SK-N-SH (cell line): ENCODE measurements at regions not wholly inside any gene's neighbourhood (a gene's known extent, or its start where the extent isn't known, plus 50 kb on each side); places are given as distances from the start of the nearest gene placed in this dataset.

ENCODE experiments used
- CTCF ChIA-PET: fragments of 300-600, 350-600 bp; formaldehyde crosslinking; extraction: SDS; loops from one replicate; lab custom pipeline; 2021; lab: Yijun Ruan, JAX
- POLR2A ChIA-PET: fragments of 350-600 bp; sonication (Branson Sonifier 250); formaldehyde crosslinking; extraction: SDS; loops from one replicate; lab custom pipeline; 2020; ENCODE audit warnings: antibody characterized with exemption, inconsistent platforms; lab: Yijun Ruan, JAX
- DNase-seq: peaks from one replicate; pipeline ENCODE4 v3.0.0; 2012
- H2AFZ ChIP-seq: fragments of 200-600 bp; sonication (generic); 2 replicates; pipeline ENCODE4 v1.8.1; 2016; ENCODE audit warnings: antibody characterized with exemption, mild to moderate bottlenecking, low read depth
- H3F3A ChIP-seq: fragments of 200-600 bp; sonication (generic); replicated peaks from 2 replicates; pipeline ENCODE3; 2016; ENCODE audit warnings: antibody characterized with exemption, mild to moderate bottlenecking; ENCODE audit not compliant: insufficient read depth
- H3K27ac ChIP-seq, 2 experiments: fragments of 200-500 bp in 1 of 2; fragments of 200-600 bp in 1 of 2; sonication (Bioruptor generic) in 1 of 2; sonication (generic), shearing (Covaris generic) in 1 of 2; 2 replicates each; pipeline versions ENCODE4 v1.5.1 to v1.6.1; 2014 to 2016; ENCODE audit warnings: low read depth in 2 of 2, inconsistent platforms in 1 of 2, low read length in 1 of 2, mild to moderate bottlenecking in 1 of 2, mixed read lengths in 1 of 2
- H3K27me3 ChIP-seq: fragments of 200-600 bp; sonication (generic), shearing (Covaris generic); 2 replicates; pipeline ENCODE4 v1.6.1; 2016; ENCODE audit warnings: mixed run types; ENCODE audit not compliant: insufficient read depth
- H3K36me3 ChIP-seq, 2 experiments: fragments of 200-500 bp in 1 of 2; fragments of 200-600 bp in 1 of 2; sonication (Bioruptor generic) in 1 of 2; sonication (generic) in 1 of 2; replicated peaks in 1 of 2; 2 replicates each; pipeline versions ENCODE3 to v1.5.1; 2014 to 2016; ENCODE audit warnings: low read length in 1 of 2, mild to moderate bottlenecking in 1 of 2; ENCODE audit not compliant: insufficient read depth in 2 of 2, control insufficient read depth in 1 of 2
- H3K4me1 ChIP-seq, 2 experiments: fragments of 200-500 bp in 1 of 2; fragments of 200-600 bp in 1 of 2; sonication (Bioruptor generic) in 1 of 2; sonication (generic), shearing (Covaris generic) in 1 of 2; 2 replicates each; pipeline versions ENCODE4 v1.5.1 to v1.6.1; 2014 to 2016; ENCODE audit warnings: low read depth in 1 of 2, low read length in 1 of 2, mixed run types in 1 of 2; ENCODE audit not compliant: insufficient read depth in 2 of 2, control insufficient read depth in 1 of 2
- H3K4me2 ChIP-seq: fragments of 200-600 bp; sonication (generic), shearing (Covaris generic); 2 replicates; pipeline ENCODE4 v1.6.1; 2017; ENCODE audit warnings: mixed run types
- H3K4me3 ChIP-seq, 2 experiments: fragments of 200-500 bp in 1 of 2; fragments of 200-600 bp in 1 of 2; sonication (Bioruptor generic) in 1 of 2; sonication (generic), shearing (Covaris generic) in 1 of 2; 2 replicates each; pipeline versions ENCODE4 v1.5.1 to v1.8.1; 2014 to 2016; ENCODE audit warnings: low read depth in 2 of 2, inconsistent platforms in 1 of 2, low read length in 1 of 2, mild to moderate bottlenecking in 1 of 2, mixed read lengths in 1 of 2, moderate library complexity in 1 of 2
- H3K79me2 ChIP-seq: fragments of 200-600 bp; sonication (generic); 2 replicates; pipeline ENCODE4 v1.8.1; 2017; ENCODE audit warnings: mild to moderate bottlenecking; ENCODE audit not compliant: insufficient read depth
- H3K9ac ChIP-seq: fragments of 200-600 bp; sonication (generic); 2 replicates; pipeline ENCODE4 v1.6.1; 2017; ENCODE audit warnings: mixed run types
- H3K9me2 ChIP-seq: fragments of 200-600 bp; sonication (generic); 2 replicates; pipeline ENCODE4 v1.6.1; 2017; ENCODE audit warnings: mixed run types
- H3K9me3 ChIP-seq: fragments of 200-600 bp; sonication (generic); 2 replicates; pipeline ENCODE4 v1.6.1; 2017; ENCODE audit warnings: mixed run types, mild to moderate bottlenecking, moderate library complexity
- H4K20me1 ChIP-seq: fragments of 200-600 bp; sonication (generic); 2 replicates; pipeline ENCODE4 v1.6.1; 2017; ENCODE audit warnings: mild to moderate bottlenecking, mixed run types; ENCODE audit not compliant: insufficient read depth
- CHD2 ChIP-seq: fragments of 150-350 bp; IDR thresholded peaks from 2 replicates; pipeline ENCODE4 v1.6.1; 2018; ENCODE audit warnings: low read length; ENCODE audit not compliant: partially characterized antibody
- CTCF ChIP-seq: fragments of 200-600 bp; sonication (generic); IDR thresholded peaks from 2 replicates; pipeline ENCODE4 v1.6.1; 2017; ENCODE audit warnings: antibody characterized with exemption, mild to moderate bottlenecking, moderate library complexity
- FOXJ3 ChIP-seq: sonication (generic); formaldehyde crosslinking; IDR thresholded peaks from 2 replicates; pipeline ENCODE4 v1.5.1; 2020; ENCODE audit warnings: mild to moderate bottlenecking, missing genetic modification reagents
- FOXM1 ChIP-seq: IDR thresholded peaks from 2 replicates; pipeline ENCODE4 v1.4.0; 2012; ENCODE audit warnings: low read depth, mild to moderate bottlenecking
- GATA2 ChIP-seq: sonication (generic); formaldehyde crosslinking; IDR thresholded peaks from 2 replicates; pipeline ENCODE4 v1.5.0; 2020; ENCODE audit warnings: mild to moderate bottlenecking, missing genetic modification reagents
- IRF3 ChIP-seq: fragments of 150-350 bp; IDR thresholded peaks from 2 replicates; pipeline ENCODE4 v1.6.1; 2016; ENCODE audit warnings: mild to moderate bottlenecking, low read depth, low read length
- MEF2A ChIP-seq: IDR thresholded peaks from 2 replicates; pipeline ENCODE4 v1.4.0; 2012; ENCODE audit warnings: low read depth, borderline replicate concordance
- MXI1 ChIP-seq: IDR thresholded peaks from 2 replicates; pipeline ENCODE4 v1.6.1; 2012; ENCODE audit warnings: mild to moderate bottlenecking, low read depth, low read length, improper control_type of control experiment
- NFIC ChIP-seq: IDR thresholded peaks from 2 replicates; pipeline ENCODE4 v1.4.0; 2012; ENCODE audit warnings: borderline replicate concordance
- NRF1 ChIP-seq: IDR thresholded peaks from 2 replicates; pipeline ENCODE4 v1.6.1; 2012; ENCODE audit warnings: low read depth, mild to moderate bottlenecking, low read length
- RCOR1 ChIP-seq: fragments of 150-350 bp; IDR thresholded peaks from 2 replicates; pipeline ENCODE4 v1.6.1; 2017; ENCODE audit warnings: antibody characterized with exemption, low read length
- REST ChIP-seq: IDR thresholded peaks from 2 replicates; pipeline ENCODE4 v1.6.1; 2012; ENCODE audit warnings: mild to moderate bottlenecking, low read depth, low read length, moderate library complexity
- RFX5 ChIP-seq: IDR thresholded peaks from 2 replicates; pipeline ENCODE4 v1.6.1; 2012; ENCODE audit warnings: mild to moderate bottlenecking, improper control_type of control experiment, low read length
- RXRA ChIP-seq: IDR thresholded peaks from 2 replicates; pipeline ENCODE4 v1.4.0; 2012; ENCODE audit warnings: low read depth, mild to moderate bottlenecking, borderline replicate concordance
- SMC3 ChIP-seq: IDR thresholded peaks from 2 replicates; pipeline ENCODE4 v1.6.1; 2012; ENCODE audit warnings: low read depth, low read length, improper control_type of control experiment
- TEAD4 ChIP-seq: IDR thresholded peaks from 2 replicates; pipeline ENCODE4 v1.4.0; 2012; ENCODE audit warnings: mild to moderate bottlenecking, borderline replicate concordance; ENCODE audit not compliant: insufficient read depth
- YY1 ChIP-seq: IDR thresholded peaks from 2 replicates; pipeline ENCODE4 v1.4.0; 2012; ENCODE audit warnings: low read depth, mild to moderate bottlenecking
- ZBTB33 ChIP-seq: IDR thresholded peaks from 2 replicates; pipeline ENCODE4 v1.4.0; 2012; ENCODE audit warnings: low read depth, borderline replicate concordance
- WGBS: methylation state at CpG from one replicate; pipeline ENCODE4 v1.1.6; 2017; ENCODE audit warnings: low lambda C conversion rate; 5-methylcytosine and 5-hydroxymethylcytosine counted together

- CTCF ChIA-PET: no interaction called here
- H3K4me2 ChIP-seq: no peak overlapping the region
Measured at GRCh38 chr2:82789851-82790205, 1669.3 kb downstream of the SUCLG1 start.

More at GRCh38 chr2:82789851-82790205, 1669.3 kb downstream of the SUCLG1 start:
- Histone ChIP-seq H3K9me2 (no peaks in the 10 kb centered on the region; the same call in 1 of the 2 replicates), H3F3A (no peaks in the 10 kb centered on the region), H3K27me3 (no peaks in the 10 kb centered on the region), H3K27ac (no peak overlapping the region), H3K9ac (no peak overlapping the region), H3K4me3 (no peak overlapping the region), H3K79me2 (no peaks in the 10 kb centered on the region), H3K9me3 (no peaks in the 10 kb centered on the region), H3K36me3 (no peaks in the 10 kb centered on the region), H2AFZ (no peak overlapping the region; the same call in 1 of the 2 replicates), H4K20me1 (no peaks in the 10 kb centered on the region), H3K4me1 (no peaks in the 10 kb centered on the region)
- no peak for TF ChIP-seq GATA2
- no peak for TF ChIP-seq RFX5
- TF ChIP-seq CHD2: no peak
- TF ChIP-seq FOXJ3 (CRISPR knock-in tag): no peak
- no peak for TF ChIP-seq CTCF
- TF ChIP-seq MEF2A: no peak
- TF ChIP-seq SMC3: no peak
- TF ChIP-seq ZBTB33: no peak
- no peak for TF ChIP-seq IRF3
- TF ChIP-seq REST: no peak
- no peak for TF ChIP-seq TEAD4
- TF ChIP-seq NRF1: no peak
- TF ChIP-seq YY1: no peak
- no peak for TF ChIP-seq NFIC
- no peak for TF ChIP-seq FOXM1
- TF ChIP-seq MXI1: no peak
- TF ChIP-seq RXRA: no peak
- TF ChIP-seq RCOR1: no peak
- POLR2A ChIA-PET: no interaction called here
- no peak for DNase-seq
- WGBS: 0% methylated on average over 2 of the region's 2 CpGs
